Esophagus (tissue), 2 donors: ENCODE measurements at regions not wholly inside any gene's neighbourhood (a gene's known extent, or its start where the extent isn't known, plus 50 kb on each side); places are given as distances from the start of the nearest gene placed in this dataset.

Source experiments
- H3K27ac ChIP-seq, 2 donors: one replicate each; pipeline ENCODE4 v1.5.1; 2013; ENCODE audit warnings: low read depth in 2 of 2, mild to moderate bottlenecking in 2 of 2, inconsistent platforms in 1 of 2, low read length in 1 of 2, moderate library complexity in 1 of 2
- H3K27me3 ChIP-seq, 2 donors: one replicate each; pipeline ENCODE4 v1.6.1; 2013; ENCODE audit warnings: low read length in 2 of 2, control low read depth in 1 of 2, mild to moderate bottlenecking in 1 of 2; ENCODE audit not compliant: insufficient read depth in 2 of 2, control insufficient read depth in 1 of 2
- H3K36me3 ChIP-seq, 2 donors: one replicate each; pipeline ENCODE4 v1.6.1; 2013; ENCODE audit warnings: low read length in 1 of 2; ENCODE audit not compliant: control insufficient read depth in 2 of 2, insufficient read depth in 2 of 2
- H3K4me1 ChIP-seq, 2 donors: one replicate each; pipeline ENCODE4 v1.6.1; 2013; ENCODE audit warnings: low read length in 1 of 2; ENCODE audit not compliant: control insufficient read depth in 2 of 2, insufficient read depth in 2 of 2
- H3K4me3 ChIP-seq, 2 donors: one replicate each; pipeline ENCODE4 v1.5.1; 2013; ENCODE audit warnings: low read length in 2 of 2, mild to moderate bottlenecking in 2 of 2, low read depth in 1 of 2, moderate library complexity in 1 of 2
- H3K9me3 ChIP-seq, 2 donors: one replicate each; pipeline ENCODE4 v1.6.1; 2013; ENCODE audit warnings: mild to moderate bottlenecking in 2 of 2, low read depth in 1 of 2, low read length in 1 of 2, moderate library complexity in 1 of 2; ENCODE audit not compliant: control insufficient read depth in 2 of 2, insufficient read depth in 1 of 2
- WGBS, 2 donors: extraction: QIAGEN DNeasy Blood & Tissue Kit; methylation state at CpG; one replicate each; pipeline ENCODE4 v1.1.7; 2013; 5-methylcytosine and 5-hydroxymethylcytosine counted together
- donor health status: healthy with polysubstance abuse.
- donor health status: Bipolar disorder and iron deficiency.

DNA sequence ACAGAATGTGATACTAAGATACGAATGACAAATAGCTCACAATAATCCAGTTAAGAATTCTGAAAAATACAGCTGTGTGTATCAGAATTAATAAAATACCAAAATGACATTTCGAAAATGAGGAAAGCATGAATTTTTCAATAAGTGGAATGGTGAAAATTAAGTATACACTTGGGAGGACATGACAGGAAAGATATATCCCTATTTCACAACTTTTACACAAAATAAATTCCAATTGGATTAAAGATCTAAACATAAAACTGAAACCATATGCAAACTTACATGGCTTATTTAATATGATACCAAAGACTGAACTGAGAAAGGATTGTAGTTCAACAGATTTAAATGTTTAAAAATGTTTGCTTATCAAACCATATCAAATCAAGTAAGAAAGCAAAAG is 510.4 kb upstream of the ADAMTS5 start:
- H3K27ac ChIP-seq = no peak overlapping the region
- no peaks in the 10 kb centered on the region for H3K27me3 ChIP-seq
- no peak overlapping the region for H3K4me3 ChIP-seq
- H3K9me3 ChIP-seq = no peaks in the 10 kb centered on the region
- no peaks in the 10 kb centered on the region for H3K36me3 ChIP-seq
- WGBS, 2 donors = 67 to 71% methylated on average over 2 of the region's 2 CpGs
- peaks cover 0 to 2% of the 10 kb centered on the region in 2 donors for H3K4me1 ChIP-seq

DNA sequence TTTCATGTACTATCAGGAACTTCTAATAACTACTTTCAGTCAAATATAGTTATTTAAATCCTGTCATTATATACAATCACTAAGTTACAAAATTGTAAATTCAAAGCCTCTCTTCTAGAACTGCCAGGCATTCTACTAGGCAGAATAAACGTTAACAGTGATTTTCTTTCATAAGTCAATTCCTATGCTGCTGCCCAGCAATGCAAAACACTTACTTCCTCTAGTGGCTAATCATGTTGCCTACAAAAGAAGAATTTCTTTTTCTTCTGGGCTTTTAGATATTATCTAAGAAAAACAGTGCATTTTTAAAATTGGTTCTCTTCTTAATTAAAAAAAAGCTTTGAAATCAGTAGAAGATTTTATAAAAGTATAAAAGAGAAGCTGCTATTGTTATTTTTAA is 509.8 kb upstream of the ADAMTS5 start:
- H3K4me1 ChIP-seq = peaks cover 0 to 2% of the 10 kb centered on the region in 2 donors
- H3K36me3 ChIP-seq = no peaks in the 10 kb centered on the region
- no peak overlapping the region for H3K27ac ChIP-seq
- WGBS, 2 donors = 3 to 12% methylated on average over 1 of the region's 1 CpG
- no peaks in the 10 kb centered on the region for H3K9me3 ChIP-seq
- no peak overlapping the region for H3K4me3 ChIP-seq
- H3K27me3 ChIP-seq = no peaks in the 10 kb centered on the region

DNA sequence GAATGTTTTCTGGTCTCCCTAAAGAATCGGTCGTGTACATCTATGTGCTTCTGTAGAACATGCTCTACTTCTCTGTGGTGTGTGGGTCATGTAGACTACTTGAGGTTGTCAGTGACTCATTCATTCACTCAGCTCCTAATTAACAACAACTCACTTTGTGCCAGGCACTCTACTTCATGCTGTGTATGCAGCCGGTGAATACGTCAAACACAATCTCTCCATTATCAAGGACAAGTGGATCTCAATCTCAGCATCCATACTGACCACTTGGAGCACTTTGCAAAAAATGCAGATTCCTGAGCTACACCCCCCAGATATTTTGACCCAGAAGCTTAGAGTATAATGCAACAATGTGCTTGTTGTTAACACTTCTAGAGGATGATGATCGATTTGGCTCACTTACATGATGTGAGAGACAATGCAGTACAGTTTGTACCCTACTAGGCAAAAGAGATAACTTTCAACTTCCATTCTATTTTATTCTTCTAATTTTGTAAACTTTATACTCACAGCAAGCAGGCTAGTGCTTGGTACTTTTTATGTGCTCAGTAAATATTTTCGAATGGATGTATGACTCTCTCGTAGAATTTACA is 508.6 kb upstream of the ADAMTS5 start:
- Histone ChIP-seq H3K4me3 (no peak overlapping the region), H3K9me3 (no peaks in the 10 kb centered on the region), H3K36me3 (no peaks in the 10 kb centered on the region), H3K27ac (no peak overlapping the region), H3K4me1 (peaks cover 0 to 2% of the 10 kb centered on the region in 2 donors), H3K27me3 (no peaks in the 10 kb centered on the region)
- WGBS, 2 donors = 91 to 92% methylated on average over 7 of the region's 7 CpGs

DNA sequence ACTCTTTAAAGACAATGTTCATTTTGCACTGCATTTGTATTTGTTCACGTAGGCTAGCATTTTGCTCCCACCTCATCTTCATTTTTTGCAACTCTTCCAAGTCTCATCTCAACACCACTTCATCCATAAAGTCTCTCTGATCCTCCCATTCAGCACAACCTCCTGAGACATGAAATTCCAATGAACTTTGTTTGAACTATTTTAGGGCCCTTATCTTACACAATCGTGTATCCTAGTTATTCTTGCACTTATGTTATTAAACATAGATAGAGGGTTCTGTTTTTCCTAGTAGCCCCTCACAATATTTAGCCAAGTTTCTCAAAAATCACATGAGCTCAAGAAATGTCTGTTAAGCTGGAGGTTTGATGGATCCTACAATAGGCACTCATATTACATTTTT is 500.5 kb upstream of the ADAMTS5 start:
- no peak overlapping the region for H3K4me3 ChIP-seq
- no peaks in the 10 kb centered on the region for H3K9me3 ChIP-seq
- no peaks in the 10 kb centered on the region for H3K27me3 ChIP-seq
- H3K36me3 ChIP-seq = no peaks in the 10 kb centered on the region
- no peaks in the 10 kb centered on the region for H3K4me1 ChIP-seq
- H3K27ac ChIP-seq = no peak overlapping the region
- WGBS, 2 donors = 67 to 72% methylated on average over 2 of the region's 2 CpGs

DNA sequence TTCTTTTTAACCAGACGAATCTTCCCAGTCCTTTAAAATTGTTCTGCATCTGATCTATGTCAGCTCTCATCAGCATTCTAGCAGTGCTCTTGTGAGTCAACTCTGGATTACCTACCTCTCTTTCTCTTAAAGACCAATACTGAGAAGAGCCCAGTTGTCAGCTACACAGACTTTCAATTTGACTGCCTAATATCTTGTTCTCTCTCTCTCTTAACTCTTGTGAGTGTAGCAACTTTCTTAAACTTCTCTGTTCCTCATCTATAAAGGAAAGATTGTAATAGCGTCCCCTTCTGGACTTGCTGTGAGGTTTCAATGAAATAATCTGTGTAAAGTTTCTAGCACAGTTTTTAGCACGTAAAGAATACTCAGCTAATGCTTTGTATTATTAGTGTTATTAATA is 499.3 kb upstream of the ADAMTS5 start:
- H3K4me1 ChIP-seq = no peaks in the 10 kb centered on the region
- H3K4me3 ChIP-seq = no peak overlapping the region
- WGBS, 2 donors = 78 to 84% methylated on average over 3 of the region's 3 CpGs
- no peak overlapping the region for H3K27ac ChIP-seq
- H3K36me3 ChIP-seq = no peaks in the 10 kb centered on the region
- no peaks in the 10 kb centered on the region for H3K27me3 ChIP-seq
- no peaks in the 10 kb centered on the region for H3K9me3 ChIP-seq

DNA sequence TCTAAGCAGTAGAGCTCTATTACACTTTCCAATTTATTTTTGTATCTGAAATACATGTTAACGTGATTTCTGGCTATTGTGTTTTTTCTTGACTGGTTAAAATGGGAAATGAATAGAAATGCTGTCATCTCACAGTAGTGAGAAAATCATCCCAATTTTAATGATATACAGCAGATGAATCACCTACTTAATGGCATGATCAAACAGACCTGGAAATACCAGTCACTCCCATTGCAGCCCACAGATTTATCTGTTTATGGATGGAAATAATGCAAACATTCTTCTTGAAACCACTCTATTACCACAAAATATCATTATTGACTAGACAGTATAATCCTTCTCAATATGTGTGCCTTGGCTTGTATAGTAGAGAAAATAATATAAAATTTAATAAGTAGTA is 497.8 kb upstream of the ADAMTS5 start:
- Histone ChIP-seq H3K4me1 (no peaks in the 10 kb centered on the region), H3K9me3 (no peaks in the 10 kb centered on the region), H3K27ac (no peak overlapping the region), H3K4me3 (no peak overlapping the region), H3K27me3 (no peaks in the 10 kb centered on the region), H3K36me3 (no peaks in the 10 kb centered on the region)
- WGBS, 2 donors = 54 to 87% methylated on average over 1 of the region's 1 CpG

DNA sequence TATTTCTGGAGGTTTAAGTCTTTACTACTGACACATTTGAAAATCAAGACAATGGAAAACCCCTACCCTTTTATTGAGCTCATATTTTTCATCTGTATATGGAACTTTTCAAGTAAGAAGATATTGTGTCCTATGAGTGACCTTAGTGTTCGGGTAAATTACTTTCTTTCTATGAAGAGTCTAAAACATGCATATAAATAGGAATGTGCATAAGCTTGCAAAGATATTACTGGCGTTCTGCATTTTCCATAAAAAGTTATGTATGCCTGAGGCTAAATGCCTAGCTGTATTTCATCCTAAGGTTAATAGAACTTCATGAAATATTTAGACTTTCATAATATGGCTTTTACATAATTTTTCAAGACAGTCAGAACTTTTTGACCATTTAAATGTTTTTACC is 495.8 kb upstream of the ADAMTS5 start:
- Histone ChIP-seq H3K4me1 (no peaks in the 10 kb centered on the region), H3K27me3 (no peaks in the 10 kb centered on the region), H3K36me3 (no peaks in the 10 kb centered on the region), H3K9me3 (no peaks in the 10 kb centered on the region), H3K27ac (no peak overlapping the region), H3K4me3 (no peak overlapping the region)
- 67 to 72% methylated on average over 2 of the region's 2 CpGs for WGBS, 2 donors

DNA sequence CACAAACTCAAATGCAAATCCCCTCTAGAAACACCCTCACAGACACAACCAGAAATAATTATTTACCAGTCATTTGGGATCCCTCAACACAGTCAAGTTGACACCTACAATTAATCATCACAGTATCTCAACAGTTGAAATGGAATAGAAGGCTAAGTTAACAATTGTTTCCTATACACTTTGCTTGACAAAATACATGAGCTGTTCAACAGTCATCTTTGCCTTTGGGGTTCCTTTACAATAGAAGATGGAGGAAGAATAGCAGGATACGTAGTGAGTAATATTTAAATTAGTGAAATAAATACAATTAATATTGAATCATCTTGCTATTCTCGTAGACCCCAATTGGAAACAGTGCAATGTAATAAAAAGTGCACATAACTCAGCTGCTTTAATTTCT is 487.3 kb upstream of the ADAMTS5 start:
- no peaks in the 10 kb centered on the region for H3K36me3 ChIP-seq
- no peaks in the 10 kb centered on the region for H3K4me1 ChIP-seq
- H3K27ac ChIP-seq = no peak overlapping the region
- no peaks in the 10 kb centered on the region for H3K27me3 ChIP-seq
- H3K4me3 ChIP-seq = no peak overlapping the region
- WGBS, 2 donors = 67 to 83% methylated on average over 2 of the region's 2 CpGs
- no peaks in the 10 kb centered on the region for H3K9me3 ChIP-seq

DNA sequence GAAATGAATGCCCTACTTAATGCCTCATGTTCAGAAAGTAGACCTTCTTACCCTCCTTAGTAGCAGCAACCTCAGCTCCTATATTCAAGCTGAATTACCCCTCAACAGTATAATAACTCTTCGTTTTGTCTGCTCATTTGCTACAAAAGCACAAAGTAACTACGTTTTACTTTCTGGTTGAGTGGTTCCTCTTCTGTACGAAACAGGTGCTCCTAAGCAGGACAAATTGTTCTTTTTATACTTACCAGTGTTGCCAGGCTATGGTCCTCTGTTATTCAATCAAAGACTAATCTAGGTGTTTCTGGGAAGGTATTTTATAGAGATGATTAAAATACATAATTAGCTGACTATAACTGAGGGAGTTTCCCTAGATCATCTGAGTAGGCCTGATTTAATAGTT is 484.2 kb upstream of the ADAMTS5 start:
- Histone ChIP-seq H3K27ac (no peak overlapping the region), H3K36me3 (no peaks in the 10 kb centered on the region), H3K4me3 (no peak overlapping the region), H3K27me3 (no peaks in the 10 kb centered on the region), H3K9me3 (no peaks in the 10 kb centered on the region), H3K4me1 (no peaks in the 10 kb centered on the region)
- WGBS, 2 donors = 76 to 86% methylated on average over 3 of the region's 3 CpGs

DNA sequence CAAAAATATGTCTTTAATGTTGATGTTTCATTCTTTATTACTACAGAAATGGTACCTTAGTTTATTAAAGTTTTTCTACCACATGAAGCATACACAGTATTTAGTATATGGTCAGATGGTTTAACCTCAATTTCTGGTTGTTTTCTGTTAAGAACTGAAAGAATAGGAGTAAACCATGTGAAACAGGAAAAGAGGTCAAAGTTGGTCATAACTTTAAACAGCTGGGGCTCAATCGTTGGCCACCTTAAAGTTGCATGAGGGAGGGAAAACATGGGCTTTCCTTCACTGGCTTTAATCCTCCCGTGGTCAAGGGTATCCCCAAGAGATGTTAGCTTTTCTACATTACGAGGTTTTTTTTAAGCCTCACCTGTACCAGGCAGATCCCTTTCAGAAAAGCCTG is 483.3 kb upstream of the ADAMTS5 start:
- Histone ChIP-seq H3K27ac (no peak overlapping the region), H3K27me3 (no peaks in the 10 kb centered on the region), H3K36me3 (no peaks in the 10 kb centered on the region), H3K4me3 (no peak overlapping the region), H3K9me3 (no peaks in the 10 kb centered on the region), H3K4me1 (no peaks in the 10 kb centered on the region)
- 59 to 68% methylated on average over 3 of the region's 3 CpGs for WGBS, 2 donors
